ENCODE measurements at regions not wholly inside any gene's neighbourhood (a gene's known extent, or its start where the extent isn't known, plus 50 kb on each side); places are given as distances from the start of the nearest gene placed in this dataset.

DNA sequence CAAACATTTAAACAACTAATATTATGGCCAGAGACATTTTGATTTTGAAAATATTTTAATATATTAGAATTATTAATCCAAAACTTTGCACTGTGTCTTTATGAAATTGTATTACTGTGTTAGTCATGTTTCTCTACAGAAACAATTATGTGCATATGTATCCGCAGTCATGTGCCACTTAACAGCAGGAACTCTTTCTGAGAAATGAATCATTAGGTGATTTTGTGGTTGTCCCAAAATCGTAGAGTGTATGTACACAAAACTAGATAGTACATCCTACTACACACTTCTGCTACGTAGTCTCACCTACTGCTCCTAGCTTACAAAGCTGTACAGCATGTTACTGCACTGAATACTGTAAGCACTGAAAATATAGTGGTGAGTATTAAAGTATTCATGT, 479.2 kb upstream of the DSEL start:
- Histone ChIP-seq H3K9ac (ENCODE audit: low read depth in 1 of 2, low read length in 2 of 2) (no peak overlapping the region), H3K36me3 (ENCODE audit: control insufficient read depth in 4 of 4, insufficient read depth in 3 of 4, low read depth in 1 of 4, low read length in 3 of 4) (no peaks in the 10 kb centered on the region), H3K4me1 (ENCODE audit: control insufficient read depth in 4 of 4, insufficient read depth in 4 of 4, low read length in 3 of 4) (no peaks in the 10 kb centered on the region), H3K9me3 (ENCODE audit: control insufficient read depth in 4 of 4, low read length in 3 of 4) (no peaks in the 10 kb centered on the region), H3K27me3 (ENCODE audit: control insufficient read depth in 4 of 4, insufficient read depth in 4 of 4, low read length in 3 of 4) (no peaks in the 10 kb centered on the region), H3K27ac (ENCODE audit: low read depth in 1 of 2, low read length in 2 of 2) (no peak overlapping the region), H3K4me3 (ENCODE audit: low read depth in 1 of 3, low read length in 3 of 3) (no peak overlapping the region)
- TF ChIP-seq MAX (IDR thresholded peaks at IDR 0.05), result no peak
- no peak for TF ChIP-seq FOXA2 (IDR thresholded peaks at IDR 0.05)
- no peak for DNase-seq (ENCODE audit: low spot score)
- WGBS, result 75% methylated on average over 3 of the region's 3 CpGs

GRCh38 chr18:67980241-67980640, 463.7 kb upstream of the DSEL start:
- DNase-seq (ENCODE audit: low spot score), result no peak
- 72% methylated on average over 2 of the region's 2 CpGs for WGBS

DNA sequence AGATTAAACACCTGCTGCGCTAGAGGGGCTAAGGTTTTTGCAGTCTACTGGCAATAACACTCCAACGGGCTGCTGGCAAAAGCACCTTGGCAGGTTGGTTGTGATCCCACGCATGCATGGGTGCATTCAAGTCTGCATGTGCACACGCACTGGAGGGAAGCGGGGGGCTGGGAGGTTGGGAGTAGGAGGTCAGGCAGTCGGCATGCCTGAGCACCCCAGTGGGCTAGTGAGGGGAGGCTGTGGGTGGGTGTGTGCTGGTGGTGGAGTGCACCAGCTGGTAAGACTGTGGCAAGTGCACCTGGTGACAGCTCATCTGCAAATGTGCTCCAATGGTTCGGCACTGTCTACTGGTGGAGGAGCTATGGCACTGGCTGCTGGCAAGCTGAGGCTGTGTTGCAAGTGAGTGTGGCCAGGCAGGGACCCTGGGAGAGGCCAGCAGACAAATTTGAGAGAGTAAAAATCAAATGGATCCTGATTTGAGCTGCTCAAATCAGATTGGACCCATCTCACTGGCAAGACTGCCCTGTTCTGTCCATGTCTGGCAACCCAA, 460.6 kb upstream of the DSEL start:
- Histone ChIP-seq H3K4me1 (ENCODE audit: control insufficient read depth in 4 of 4, insufficient read depth in 4 of 4, low read length in 3 of 4) (no peaks in the 10 kb centered on the region), H3K9ac (ENCODE audit: low read depth in 1 of 2, low read length in 2 of 2) (no peak overlapping the region), H3K4me3 (ENCODE audit: low read depth in 1 of 3, low read length in 3 of 3) (no peak overlapping the region), H3K27ac (ENCODE audit: low read depth in 1 of 2, low read length in 2 of 2) (no peak overlapping the region), H3K36me3 (ENCODE audit: control insufficient read depth in 4 of 4, insufficient read depth in 3 of 4, low read depth in 1 of 4, low read length in 3 of 4) (no peaks in the 10 kb centered on the region), H3K27me3 (ENCODE audit: control insufficient read depth in 4 of 4, insufficient read depth in 4 of 4, low read length in 3 of 4) (no peaks in the 10 kb centered on the region), H3K9me3 (ENCODE audit: control insufficient read depth in 4 of 4, low read length in 3 of 4) (peaks cover 0 to 2% (median 0%) of the 10 kb centered on the region in 4 donors)
- 88% methylated on average over 7 of the region's 7 CpGs for WGBS
- no peak for DNase-seq (ENCODE audit: low spot score)
- no peak for TF ChIP-seq RXRA (IDR thresholded peaks at IDR 0.05)
- no peak for TF ChIP-seq FOXA2 (IDR thresholded peaks at IDR 0.05)
- TF ChIP-seq, protein P1, sequence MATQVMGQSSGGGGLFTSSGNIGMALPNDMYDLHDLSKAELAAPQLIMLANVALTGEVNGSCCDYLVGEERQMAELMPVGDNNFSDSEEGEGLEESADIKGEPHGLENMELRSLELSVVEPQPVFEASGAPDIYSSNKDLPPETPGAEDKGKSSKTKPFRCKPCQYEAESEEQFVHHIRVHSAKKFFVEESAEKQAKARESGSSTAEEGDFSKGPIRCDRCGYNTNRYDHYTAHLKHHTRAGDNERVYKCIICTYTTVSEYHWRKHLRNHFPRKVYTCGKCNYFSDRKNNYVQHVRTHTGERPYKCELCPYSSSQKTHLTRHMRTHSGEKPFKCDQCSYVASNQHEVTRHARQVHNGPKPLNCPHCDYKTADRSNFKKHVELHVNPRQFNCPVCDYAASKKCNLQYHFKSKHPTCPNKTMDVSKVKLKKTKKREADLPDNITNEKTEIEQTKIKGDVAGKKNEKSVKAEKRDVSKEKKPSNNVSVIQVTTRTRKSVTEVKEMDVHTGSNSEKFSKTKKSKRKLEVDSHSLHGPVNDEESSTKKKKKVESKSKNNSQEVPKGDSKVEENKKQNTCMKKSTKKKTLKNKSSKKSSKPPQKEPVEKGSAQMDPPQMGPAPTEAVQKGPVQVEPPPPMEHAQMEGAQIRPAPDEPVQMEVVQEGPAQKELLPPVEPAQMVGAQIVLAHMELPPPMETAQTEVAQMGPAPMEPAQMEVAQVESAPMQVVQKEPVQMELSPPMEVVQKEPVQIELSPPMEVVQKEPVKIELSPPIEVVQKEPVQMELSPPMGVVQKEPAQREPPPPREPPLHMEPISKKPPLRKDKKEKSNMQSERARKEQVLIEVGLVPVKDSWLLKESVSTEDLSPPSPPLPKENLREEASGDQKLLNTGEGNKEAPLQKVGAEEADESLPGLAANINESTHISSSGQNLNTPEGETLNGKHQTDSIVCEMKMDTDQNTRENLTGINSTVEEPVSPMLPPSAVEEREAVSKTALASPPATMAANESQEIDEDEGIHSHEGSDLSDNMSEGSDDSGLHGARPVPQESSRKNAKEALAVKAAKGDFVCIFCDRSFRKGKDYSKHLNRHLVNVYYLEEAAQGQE (IDR thresholded peaks at IDR 0.05), result no peak
- TF ChIP-seq HNF4G (IDR thresholded peaks at IDR 0.05), result no peak
- TF ChIP-seq MAX (IDR thresholded peaks at IDR 0.05), result no peak
- no peak for TF ChIP-seq EGR1 (IDR thresholded peaks at IDR 0.05; ENCODE audit: low read depth in 2 of 2)
- TF ChIP-seq SP1 (IDR thresholded peaks at IDR 0.05), result no peak
- no peak for TF ChIP-seq TAF1 (conservative IDR thresholded peaks at IDR 0.05)
- TF ChIP-seq, protein P2, sequence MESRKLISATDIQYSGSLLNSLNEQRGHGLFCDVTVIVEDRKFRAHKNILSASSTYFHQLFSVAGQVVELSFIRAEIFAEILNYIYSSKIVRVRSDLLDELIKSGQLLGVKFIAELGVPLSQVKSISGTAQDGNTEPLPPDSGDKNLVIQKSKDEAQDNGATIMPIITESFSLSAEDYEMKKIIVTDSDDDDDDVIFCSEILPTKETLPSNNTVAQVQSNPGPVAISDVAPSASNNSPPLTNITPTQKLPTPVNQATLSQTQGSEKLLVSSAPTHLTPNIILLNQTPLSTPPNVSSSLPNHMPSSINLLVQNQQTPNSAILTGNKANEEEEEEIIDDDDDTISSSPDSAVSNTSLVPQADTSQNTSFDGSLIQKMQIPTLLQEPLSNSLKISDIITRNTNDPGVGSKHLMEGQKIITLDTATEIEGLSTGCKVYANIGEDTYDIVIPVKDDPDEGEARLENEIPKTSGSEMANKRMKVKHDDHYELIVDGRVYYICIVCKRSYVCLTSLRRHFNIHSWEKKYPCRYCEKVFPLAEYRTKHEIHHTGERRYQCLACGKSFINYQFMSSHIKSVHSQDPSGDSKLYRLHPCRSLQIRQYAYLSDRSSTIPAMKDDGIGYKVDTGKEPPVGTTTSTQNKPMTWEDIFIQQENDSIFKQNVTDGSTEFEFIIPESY (IDR thresholded peaks at IDR 0.05), result no peak
- TF ChIP-seq RAD21 (IDR thresholded peaks at IDR 0.05), result no peak
- no peak for TF ChIP-seq HNF4A (conservative IDR thresholded peaks at IDR 0.05)
- TF ChIP-seq JUND (IDR thresholded peaks at IDR 0.05), result no peak
- TF ChIP-seq FOXA1 (IDR thresholded peaks at IDR 0.05), result no peak

More at GRCh38 chr18:67980241-67980640, 463.7 kb upstream of the DSEL start:
- Histone ChIP-seq H3K36me3 (ENCODE audit: control insufficient read depth in 4 of 4, insufficient read depth in 3 of 4, low read depth in 1 of 4, low read length in 3 of 4) (no peaks in the 10 kb centered on the region), H3K4me1 (ENCODE audit: control insufficient read depth in 4 of 4, insufficient read depth in 4 of 4, low read length in 3 of 4) (no peaks in the 10 kb centered on the region), H3K27me3 (ENCODE audit: control insufficient read depth in 4 of 4, insufficient read depth in 4 of 4, low read length in 3 of 4) (peaks cover 0 to 5% (median 0%) of the 10 kb centered on the region in 4 donors), H3K27ac (ENCODE audit: low read depth in 1 of 2, low read length in 2 of 2) (no peak overlapping the region), H3K9me3 (ENCODE audit: control insufficient read depth in 4 of 4, low read length in 3 of 4) (peaks cover 0 to 1% (median 0%) of the 10 kb centered on the region in 4 donors), H3K9ac (ENCODE audit: low read depth in 1 of 2, low read length in 2 of 2) (no peak overlapping the region), H3K4me3 (ENCODE audit: low read depth in 1 of 3, low read length in 3 of 3) (no peak overlapping the region)
- TF ChIP-seq JUND (IDR thresholded peaks at IDR 0.05) (no peak), HNF4A (conservative IDR thresholded peaks at IDR 0.05) (no peak), FOXA1 (IDR thresholded peaks at IDR 0.05) (no peak), HNF4G (IDR thresholded peaks at IDR 0.05) (no peak), RXRA (IDR thresholded peaks at IDR 0.05) (no peak), RAD21 (IDR thresholded peaks at IDR 0.05) (no peak), MAX (IDR thresholded peaks at IDR 0.05) (no peak)
- TF ChIP-seq, protein P1 (IDR thresholded peaks at IDR 0.05), result no peak

All from liver (tissue), 7 donors.